GM21619 (cell line): ENCODE measurements at regions not wholly inside any gene's neighbourhood (a gene's known extent, or its start where the extent isn't known, plus 50 kb on each side); places are given as distances from the start of the nearest gene placed in this dataset.

Experiments
- ATAC-seq: cut with Tn5 transposase; IDR thresholded peaks from one replicate; pipeline ENCODE4 v1.9.1; 2021; ENCODE audit not compliant: unreplicated experiment

- no peak for ATAC-seq
Measured at GRCh38 chr3:194218646-194219453, 82.9 kb downstream of the HES1 start.

- no peak for ATAC-seq
Measured at GRCh38 chr3:194219826-194220410, 84.0 kb downstream of the HES1 start.

- no peak for ATAC-seq
Measured at GRCh38 chr3:194220901-194221326, 85.0 kb downstream of the HES1 start.

GRCh38 chr3:194221336-194221735, 85.4 kb downstream of the HES1 start:
- no peak for ATAC-seq

- ATAC-seq: no peak
Measured at GRCh38 chr3:194223951-194224350, 88.0 kb downstream of the HES1 start.

- no peak for ATAC-seq
Measured at GRCh38 chr3:194224471-194225417, 88.8 kb downstream of the HES1 start.

GRCh38 chr3:194225418-194225812, 89.5 kb downstream of the HES1 start:
- no peak for ATAC-seq

- ATAC-seq: no peak
Measured at GRCh38 chr3:194225988-194226663, 90.2 kb downstream of the HES1 start.

- no peak for ATAC-seq
Measured at GRCh38 chr3:194231929-194232832, 96.2 kb downstream of the HES1 start.

GRCh38 chr3:194233150-194233549, 97.2 kb downstream of the HES1 start:
- ATAC-seq: no peak

GRCh38 chr3:194235160-194235559, 99.2 kb downstream of the HES1 start:
- ATAC-seq: no peak

- no peak for ATAC-seq
Measured at GRCh38 chr3:194237110-194237509, 101.2 kb downstream of the HES1 start.

GRCh38 chr3:194240766-194241165, 104.8 kb downstream of the HES1 start:
- ATAC-seq: no peak

- ATAC-seq: no peak
Measured at GRCh38 chr3:194243172-194243837, 107.4 kb downstream of the HES1 start.

GRCh38 chr3:194244167-194244566, 107.0 kb downstream of the CPN2 start:
- no peak for ATAC-seq

GRCh38 chr3:194245474-194245873, 105.7 kb downstream of the CPN2 start:
- ATAC-seq: no peak

GRCh38 chr3:194245975-194246561, 105.1 kb downstream of the CPN2 start:
- ATAC-seq: no peak

- no peak for ATAC-seq
Measured at GRCh38 chr3:194246709-194247349, 104.3 kb downstream of the CPN2 start.

GRCh38 chr3:194247350-194247740, 103.8 kb downstream of the CPN2 start:
- ATAC-seq: no peak
